GM13976 (cell line): ENCODE measurements at regions not wholly inside any gene's neighbourhood (a gene's known extent, or its start where the extent isn't known, plus 50 kb on each side); places are given as distances from the start of the nearest gene placed in this dataset.

Experiments used
- DNase-seq: peaks from one replicate; pipeline ENCODE4 v3.0.0; 2012; ENCODE audit warnings: low spot score
- CTCF ChIP-seq: IDR thresholded peaks from 2 replicates; pipeline ENCODE4 v1.5.1; 2012; ENCODE audit warnings: borderline replicate concordance, mild to moderate bottlenecking; ENCODE audit not compliant: insufficient read depth; ENCODE audit errors: extremely low read depth, missing control alignments, control extremely low read depth
- in situ Hi-C: fragments of 300-500 bp; cut with MboI; formaldehyde crosslinking; loops from one replicate; pipeline ENCODE4 v1.12.0; 2022; ENCODE audit warnings: low sequenced_read_pairs, mixed read lengths, inconsistent platforms; ENCODE audit not compliant: unreplicated experiment

GRCh38 chr11:15723966-15724365 lies 609.2 kb downstream of the INSC start:
- no peak for DNase-seq
- TF ChIP-seq CTCF: no peak
- in situ Hi-C loops: no loop called here

GRCh38 chr11:15724601-15725000 lies 609.9 kb downstream of the INSC start:
- in situ Hi-C loops: no loop called here
- no peak for TF ChIP-seq CTCF
- DNase-seq: no peak

GRCh38 chr11:15725246-15725645 lies 610.5 kb downstream of the INSC start:
- in situ Hi-C loops: no loop called here
- no peak for TF ChIP-seq CTCF

GRCh38 chr11:15726221-15726746 lies 611.6 kb downstream of the INSC start:
- no peak for TF ChIP-seq CTCF
- DNase-seq: no peak
- in situ Hi-C loops: no loop called here

More at GRCh38 chr11:15725246-15725645, 610.5 kb downstream of the INSC start:
- DNase-seq: no peak

GRCh38 chr11:15726893-15727519 lies 612.3 kb downstream of the INSC start:
- in situ Hi-C loops: no loop called here
- no peak for TF ChIP-seq CTCF
- DNase-seq: no peak

GRCh38 chr11:15727520-15727914 lies 612.8 kb downstream of the INSC start:
- in situ Hi-C loops: no loop called here
- TF ChIP-seq CTCF: no peak
- no peak for DNase-seq
